HepG2 (cell line): ENCODE measurements at regions not wholly inside any gene's neighbourhood (a gene's known extent, or its start where the extent isn't known, plus 50 kb on each side); places are given as distances from the start of the nearest gene placed in this dataset.

ENCODE experiments used
- ATAC-seq: fragments of 200-7000 bp; cut with Tn5 transposase; 3 replicates; pipeline ENCODE4 v1.9.1; 2020; ENCODE audit warnings: mild to moderate bottlenecking, moderate library complexity
- BruUV-seq: library from RNA; stranded (reverse); fragments of 400-500 nt; replicated peaks from 2 replicates; lab custom pipeline; 2021; lab: Mats Ljungman, UMichigan
- CTCF ChIA-PET: fragments of 300-600 bp; formaldehyde crosslinking; extraction: SDS; loops from one replicate; lab custom pipeline; 2021; ENCODE audit warnings: low total read pairs, inconsistent platforms, low intra/inter-chr PET ratio; lab: Yijun Ruan, JAX
- POLR2A ChIA-PET: fragments of 350-600 bp; sonication (Branson Sonifier 250); formaldehyde crosslinking; loops from one replicate; lab custom pipeline; 2020; ENCODE audit warnings: antibody characterized with exemption, inconsistent platforms; lab: Yijun Ruan, JAX
- DNase-seq: peaks from one replicate; pipeline ENCODE4 v3.0.0-alpha.2; 2015; ENCODE audit warnings: low spot score
- FAIRE-seq: peaks from 3 replicates; lab custom pipeline; 2011; peaks lifted over from hg19 to GRCh38; lab: Jason Lieb, UNC
- H2AFZ ChIP-seq: one replicate; pipeline ENCODE4 v1.6.1; 2011; ENCODE audit warnings: low read length, inconsistent platforms
- H3K27ac ChIP-seq: fragments of 300-600 bp; 3 replicates; pipeline ENCODE4 v1.8.0; 2011; ENCODE audit warnings: mixed run types, mild to moderate bottlenecking, mixed read lengths, low read length, inconsistent platforms; ENCODE audit not compliant: insufficient read depth; ENCODE audit errors: extremely low read length
- H3K27me3 ChIP-seq, 2 experiments: fragments of 200-600 bp in 1 of 2; 2 replicates in 1 of 2; 3 replicates in 1 of 2; pipeline versions ENCODE4 v1.6.0 to v1.8.0; 2011; ENCODE audit warnings: low read length in 2 of 2, mild to moderate bottlenecking in 2 of 2, moderate library complexity in 2 of 2, inconsistent platforms in 1 of 2; ENCODE audit not compliant: insufficient read depth in 2 of 2, control insufficient read depth in 1 of 2
- H3K36me3 ChIP-seq, 2 experiments: fragments of 200-600 bp in 1 of 2; replicated peaks in 1 of 2; 2 replicates in 1 of 2; 3 replicates in 1 of 2; pipeline versions ENCODE4 v1.5.1 to v1.8.0; 2011; ENCODE audit warnings: low read length in 2 of 2, inconsistent platforms in 1 of 2; ENCODE audit not compliant: insufficient read depth in 2 of 2, control insufficient read depth in 1 of 2
- H3K4me1 ChIP-seq: 2 replicates; pipeline ENCODE4 v1.5.1; 2012; ENCODE audit warnings: low read length, inconsistent platforms; ENCODE audit not compliant: insufficient read depth
- H3K4me2 ChIP-seq: 2 replicates; pipeline ENCODE4 v1.6.0; 2011; ENCODE audit warnings: low read depth, low read length, inconsistent platforms
- H3K4me3 ChIP-seq, 3 experiments: fragments of 200-600 bp in 1 of 3; sonication (generic), shearing (Covaris generic) in 1 of 3; replicated peaks in 1 of 3; 2 replicates each; pipeline ENCODE4 v1.5.1; 2011 to 2016; ENCODE audit warnings: low read length in 3 of 3, inconsistent platforms in 2 of 3, low read depth in 2 of 3, mild to moderate bottlenecking in 2 of 3, control low read depth in 1 of 3, mixed read lengths in 1 of 3; ENCODE audit not compliant: insufficient read depth in 1 of 3
- H3K79me2 ChIP-seq: one replicate; pipeline ENCODE4 v1.6.1; 2011; ENCODE audit warnings: low read length, inconsistent platforms; ENCODE audit not compliant: insufficient read depth
- H3K9ac ChIP-seq: 2 replicates; pipeline ENCODE4 v1.6.0; 2011; ENCODE audit warnings: mild to moderate bottlenecking, low read depth, low read length, inconsistent platforms; ENCODE audit not compliant: insufficient read depth
- H3K9me3 ChIP-seq: 2 replicates; pipeline ENCODE4 v1.5.1; 2012; ENCODE audit warnings: mild to moderate bottlenecking, low read length
- H4K20me1 ChIP-seq: 2 replicates; pipeline ENCODE4 v1.6.0; 2011; ENCODE audit warnings: inconsistent platforms, mild to moderate bottlenecking, low read length, moderate library complexity; ENCODE audit not compliant: insufficient read depth
- ATRX ChIP-seq: sonication (generic); formaldehyde crosslinking; IDR thresholded peaks from 2 replicates; pipeline ENCODE4 v1.4.0; 2020; ENCODE audit warnings: missing genetic modification reagents, borderline replicate concordance
- IKZF4 ChIP-seq: sonication (generic); formaldehyde crosslinking; IDR thresholded peaks from 2 replicates; pipeline ENCODE4 v1.5.1; 2020; ENCODE audit warnings: borderline replicate concordance, mild to moderate bottlenecking, low read depth, missing genetic modification reagents; ENCODE audit errors: not compliant biosample characterization
- PAF1 ChIP-seq: IDR thresholded peaks from 2 replicates; pipeline ENCODE4 v1.6.1; 2016; ENCODE audit warnings: missing genetic modification reagents, missing compliant biosample characterization
- ZBED4 ChIP-seq: sonication (generic); formaldehyde crosslinking; IDR thresholded peaks from 2 replicates; pipeline ENCODE4 v1.4.0; 2020; ENCODE audit warnings: missing genetic modification reagents, borderline replicate concordance
- ZNF337 ChIP-seq: sonication (generic); formaldehyde crosslinking; IDR thresholded peaks from 2 replicates; pipeline ENCODE4 v1.5.1; 2020; ENCODE audit warnings: missing genetic modification reagents, low read depth, mild to moderate bottlenecking, borderline replicate concordance
- ZNF432 ChIP-seq: sonication (generic); formaldehyde crosslinking; IDR thresholded peaks from 2 replicates; pipeline ENCODE4 v1.5.0; 2020; ENCODE audit warnings: missing genetic modification reagents, mild to moderate bottlenecking, borderline replicate concordance
- ZNF788 ChIP-seq: sonication (generic); formaldehyde crosslinking; IDR thresholded peaks from 2 replicates; pipeline ENCODE4 v1.5.0; 2020; ENCODE audit warnings: mild to moderate bottlenecking, missing genetic modification reagents, borderline replicate concordance
- WGBS: methylation state at CpG from one replicate; pipeline ENCODE4 v1.1.6; 2017; ENCODE audit warnings: low lambda C conversion rate; 5-methylcytosine and 5-hydroxymethylcytosine counted together
- in situ Hi-C: cut with HindIII; loops from 2 replicates; pipeline ENCODE4 v1.10.0; 2017; ENCODE audit warnings: low pct_unique_long_range_greater_than_20kb; ENCODE audit not compliant: extremely low pct_ligation_motif_present
- intact Hi-C: fragments of 100-400 bp; cut with micrococcal nuclease; formaldehyde crosslinking; loops from one replicate; pipeline ENCODE4 v1.10.0; 2022; ENCODE audit not compliant: unreplicated experiment

GRCh38 chr7:123292227-123292626 is 92.5 kb upstream of the SLC13A1 start:
- H3K36me3 ChIP-seq = no peaks in the 10 kb centered on the region
- DNase-seq (no peak), FAIRE-seq (no peak)
- no peaks in the 10 kb centered on the region for H3K79me2 ChIP-seq
- CTCF ChIA-PET = no interaction called here
- H3K27me3 ChIP-seq = no peaks in the 10 kb centered on the region
- intact Hi-C loops = no loop called here
- H2AFZ ChIP-seq = no peak overlapping the region
- no peak overlapping the region for H3K4me2 ChIP-seq
- no peak overlapping the region for H3K27ac ChIP-seq
- 0% methylated on average over 1 of the region's 1 CpG for WGBS
- no peak for TF ChIP-seq ZNF337 (CRISPR knock-in tag)
- TF ChIP-seq, all 625 proteins: peak for 0
- H3K9me3 ChIP-seq = no peaks in the 10 kb centered on the region
- POLR2A ChIA-PET = no interaction called here
- no peak overlapping the region for H3K9ac ChIP-seq
- ATAC-seq = no peak
- in situ Hi-C loops = no loop called here
- H3K4me3 ChIP-seq = no peak overlapping the region
- no peaks in the 10 kb centered on the region for H4K20me1 ChIP-seq
- no peaks in the 10 kb centered on the region for H3K4me1 ChIP-seq
- no TSS peak for BruUV-seq

- Histone ChIP-seq H3K9ac (no peak overlapping the region), H3K27me3 (no peaks in the 10 kb centered on the region), H3K79me2 (no peaks in the 10 kb centered on the region), H2AFZ (no peak overlapping the region), H3K4me3 (no peak overlapping the region), H3K36me3 (no peaks in the 10 kb centered on the region), H3K4me2 (no peak overlapping the region), H3K4me1 (no peaks in the 10 kb centered on the region), H3K9me3 (no peaks in the 10 kb centered on the region), H4K20me1 (no peaks in the 10 kb centered on the region), H3K27ac (no peak overlapping the region)
- no TSS peak for BruUV-seq
- ChIA-PET POLR2A (no interaction called here), CTCF (no interaction called here)
- ATAC-seq = no peak
- in situ Hi-C loops (no loop called here), intact Hi-C loops (no loop called here)
- no peak for DNase-seq
- no peak for FAIRE-seq
- no peak for TF ChIP-seq IKZF4 (CRISPR knock-in tag)
- no peak for TF ChIP-seq ATRX (CRISPR knock-in tag)
- TF ChIP-seq ZBED4 (CRISPR knock-in tag) = no peak
- no peak for TF ChIP-seq ZNF788 (CRISPR knock-in tag)
- TF ChIP-seq ZNF432 = no peak
- no peak for TF ChIP-seq PAF1 (CRISPR knock-in tag)
Measured at GRCh38 chr7:123289200-123289599, 89.4 kb upstream of the SLC13A1 start.
